Loucy (cell line): ENCODE measurements at regions not wholly inside any gene's neighbourhood (a gene's known extent, or its start where the extent isn't known, plus 50 kb on each side); places are given as distances from the start of the nearest gene placed in this dataset.

ENCODE experiments used
- H2AFZ ChIP-seq: fragments of 200-600 bp; sonication (generic); 2 replicates; pipeline ENCODE4 v1.6.0; 2016; ENCODE audit warnings: antibody characterized with exemption, mild to moderate bottlenecking, low read length, moderate library complexity
- H3F3A ChIP-seq: fragments of 200-600 bp; 2 replicates; pipeline ENCODE4 v1.6.0; 2016; ENCODE audit warnings: antibody characterized with exemption, low read depth, mild to moderate bottlenecking
- H3K27me3 ChIP-seq: fragments of 200-600 bp; sonication (generic); 2 replicates; pipeline ENCODE4 v1.6.1; 2014; ENCODE audit warnings: low read length, mild to moderate bottlenecking; ENCODE audit not compliant: insufficient read depth, poor library complexity, severe bottlenecking
- H3K36me3 ChIP-seq: fragments of 200-600 bp; sonication (generic); 2 replicates; pipeline ENCODE4 v1.6.1; 2016; ENCODE audit warnings: low read length; ENCODE audit not compliant: insufficient read depth
- H3K4me1 ChIP-seq: fragments of 200-600 bp; sonication (generic); 2 replicates; pipeline ENCODE4 v1.5.1; 2014; ENCODE audit warnings: low read length, mild to moderate bottlenecking; ENCODE audit not compliant: insufficient read depth, poor library complexity, severe bottlenecking
- H3K4me2 ChIP-seq: fragments of 200-600 bp; sonication (generic); 2 replicates; pipeline ENCODE4 v1.6.0; 2014; ENCODE audit warnings: antibody characterized with exemption, low read length, low read depth, mild to moderate bottlenecking; ENCODE audit not compliant: poor library complexity, severe bottlenecking
- H3K4me3 ChIP-seq: fragments of 200-600 bp; sonication (generic); 2 replicates; pipeline ENCODE4 v1.5.1; 2014; ENCODE audit warnings: low read length, mild to moderate bottlenecking, mixed read lengths; ENCODE audit not compliant: poor library complexity, severe bottlenecking
- H3K79me2 ChIP-seq: fragments of 200-600 bp; sonication (generic); 2 replicates; pipeline ENCODE4 v1.6.1; 2014; ENCODE audit warnings: low read length; ENCODE audit not compliant: insufficient read depth
- H3K9ac ChIP-seq: fragments of 200-600 bp; sonication (generic); 2 replicates; pipeline ENCODE4 v1.6.0; 2014; ENCODE audit warnings: mild to moderate bottlenecking, low read depth, low read length, moderate library complexity; ENCODE audit not compliant: poor library complexity, severe bottlenecking
- H3K9me2 ChIP-seq: fragments of 200-600 bp; sonication (generic); replicated peaks from 2 replicates; pipeline ENCODE4 v1.6.1; 2016; ENCODE audit warnings: low read depth, low read length, mixed read lengths
- H3K9me3 ChIP-seq: fragments of 200-600 bp; sonication (generic); 2 replicates; pipeline ENCODE4 v1.6.1; 2014; ENCODE audit warnings: mild to moderate bottlenecking, antibody characterized with exemption, low read length, low read depth; ENCODE audit not compliant: insufficient read depth
- H4K20me1 ChIP-seq: fragments of 200-600 bp; sonication (generic); 2 replicates; pipeline ENCODE4 v1.6.0; 2014; ENCODE audit warnings: antibody characterized with exemption, low read length, mild to moderate bottlenecking; ENCODE audit not compliant: insufficient read depth, poor library complexity, severe bottlenecking
- EZH2phosphoT487 ChIP-seq: fragments of 200-600 bp; IDR thresholded peaks from 2 replicates; pipeline ENCODE4 v1.6.1; 2018; ENCODE audit warnings: antibody characterized with exemption, mild to moderate bottlenecking, moderate library complexity, borderline replicate concordance
- TF ChIP-seq, protein P1 (sequence below): fragments of 200-600 bp; sonication (generic); conservative IDR thresholded peaks from 2 replicates; pipeline ENCODE4 v1.5.1; 2014; ENCODE audit warnings: mild to moderate bottlenecking, antibody characterized with exemption, low read length

DNA sequence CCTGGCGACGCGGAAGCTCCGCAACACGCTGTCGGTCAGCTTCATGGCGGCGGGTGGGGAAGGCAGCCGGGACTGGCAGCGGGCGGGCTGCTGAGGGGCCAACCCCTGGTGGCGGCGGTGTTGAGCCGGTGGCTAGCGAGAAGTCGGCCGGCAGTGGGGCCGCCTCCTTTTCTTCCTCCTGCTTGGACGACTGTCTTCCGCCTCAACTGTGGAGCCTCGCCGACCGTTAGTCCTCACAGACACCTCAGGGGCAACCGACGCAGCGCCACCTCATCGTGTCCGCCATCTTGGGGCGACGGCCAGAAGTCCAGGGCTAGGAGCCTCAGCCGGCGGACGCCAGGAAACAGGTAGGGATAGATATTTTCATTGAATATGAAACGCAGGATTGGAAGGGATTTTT lies 875.1 kb downstream of the NSUN3 start:
- no peak overlapping the region for H2AFZ ChIP-seq

DNA sequence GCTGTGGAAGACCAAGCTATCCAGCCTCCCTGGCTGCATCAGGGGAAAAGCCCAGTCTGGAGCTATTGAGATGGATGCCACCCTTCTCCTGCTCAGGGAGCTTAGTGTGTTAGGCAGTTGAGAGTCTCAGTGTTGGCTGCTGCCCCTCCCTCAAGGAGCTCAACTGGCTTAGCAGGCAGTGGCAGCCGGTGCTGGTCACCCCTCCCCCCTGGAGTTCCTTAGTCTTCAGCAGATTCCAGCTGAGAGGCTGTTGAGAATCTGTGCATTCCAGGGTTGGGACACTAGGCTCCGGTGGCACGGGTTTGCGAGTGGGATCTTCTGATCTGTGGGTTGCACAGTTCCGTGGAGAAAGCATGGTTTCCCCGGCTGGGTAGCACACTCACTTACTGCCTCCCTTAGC lies 883.8 kb downstream of the NSUN3 start:
- H3K9me3 ChIP-seq, result no peaks in the 10 kb centered on the region
- H3K27me3 ChIP-seq, result no peaks in the 10 kb centered on the region
- no peaks in the 10 kb centered on the region for H3K79me2 ChIP-seq
- no peaks in the 10 kb centered on the region for H4K20me1 ChIP-seq
- no peak overlapping the region for H2AFZ ChIP-seq
- H3K9ac ChIP-seq, result no peak overlapping the region
- TF ChIP-seq, protein P1, sequence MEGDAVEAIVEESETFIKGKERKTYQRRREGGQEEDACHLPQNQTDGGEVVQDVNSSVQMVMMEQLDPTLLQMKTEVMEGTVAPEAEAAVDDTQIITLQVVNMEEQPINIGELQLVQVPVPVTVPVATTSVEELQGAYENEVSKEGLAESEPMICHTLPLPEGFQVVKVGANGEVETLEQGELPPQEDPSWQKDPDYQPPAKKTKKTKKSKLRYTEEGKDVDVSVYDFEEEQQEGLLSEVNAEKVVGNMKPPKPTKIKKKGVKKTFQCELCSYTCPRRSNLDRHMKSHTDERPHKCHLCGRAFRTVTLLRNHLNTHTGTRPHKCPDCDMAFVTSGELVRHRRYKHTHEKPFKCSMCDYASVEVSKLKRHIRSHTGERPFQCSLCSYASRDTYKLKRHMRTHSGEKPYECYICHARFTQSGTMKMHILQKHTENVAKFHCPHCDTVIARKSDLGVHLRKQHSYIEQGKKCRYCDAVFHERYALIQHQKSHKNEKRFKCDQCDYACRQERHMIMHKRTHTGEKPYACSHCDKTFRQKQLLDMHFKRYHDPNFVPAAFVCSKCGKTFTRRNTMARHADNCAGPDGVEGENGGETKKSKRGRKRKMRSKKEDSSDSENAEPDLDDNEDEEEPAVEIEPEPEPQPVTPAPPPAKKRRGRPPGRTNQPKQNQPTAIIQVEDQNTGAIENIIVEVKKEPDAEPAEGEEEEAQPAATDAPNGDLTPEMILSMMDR, result no peak
- no peak for TF ChIP-seq EZH2phosphoT487
- no peaks in the 10 kb centered on the region for H3K4me1 ChIP-seq
- H3F3A ChIP-seq, result no peaks in the 10 kb centered on the region
- no peaks in the 10 kb centered on the region for H3K9me2 ChIP-seq
- H3K36me3 ChIP-seq, result no peaks in the 10 kb centered on the region
- H3K4me2 ChIP-seq, result no peak overlapping the region
- no peak overlapping the region for H3K4me3 ChIP-seq

More for the DNA sequence above, 875.1 kb downstream of the NSUN3 start:
- Histone ChIP-seq H3K9ac (no peak overlapping the region), H3F3A (no peaks in the 10 kb centered on the region), H3K4me3 (no peak overlapping the region), H3K4me2 (no peak overlapping the region), H3K36me3 (no peaks in the 10 kb centered on the region), H3K79me2 (no peaks in the 10 kb centered on the region), H3K4me1 (no peaks in the 10 kb centered on the region), H3K27me3 (no peaks in the 10 kb centered on the region), H4K20me1 (no peaks in the 10 kb centered on the region), H3K9me3 (no peaks in the 10 kb centered on the region), H3K9me2 (no peaks in the 10 kb centered on the region)
- TF ChIP-seq EZH2phosphoT487, result no peak
- TF ChIP-seq, protein P1, result no peak

DNA sequence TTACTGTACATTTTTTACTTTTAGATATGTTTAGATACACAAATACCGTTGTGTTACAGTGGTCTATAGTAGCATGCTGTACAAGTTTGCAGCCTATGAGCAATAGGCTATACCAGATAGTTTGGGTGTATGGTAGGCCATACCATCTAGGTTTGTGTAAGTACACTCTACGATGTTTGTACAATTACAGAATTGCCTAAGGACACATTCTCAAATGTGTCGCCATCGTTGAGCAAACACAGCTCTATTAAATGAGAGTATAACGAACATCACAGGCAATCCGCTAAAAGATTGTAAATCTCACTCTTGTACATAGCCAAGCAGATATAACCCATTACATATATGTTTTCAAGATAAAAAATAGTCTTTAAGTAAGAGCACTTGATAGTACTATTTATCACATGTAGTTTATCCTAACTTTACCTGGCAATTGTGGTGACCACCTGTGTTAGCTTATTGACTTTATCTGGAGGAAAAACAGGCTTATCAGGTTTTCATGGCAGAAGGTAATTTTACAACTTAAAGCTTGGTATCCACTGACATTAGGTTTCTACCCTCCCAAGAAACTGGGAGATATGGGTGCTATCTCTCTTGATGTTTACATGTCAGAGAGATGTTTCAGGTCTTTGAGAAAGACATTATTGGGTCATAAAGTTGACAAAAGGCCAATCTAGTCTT lies 898.7 kb downstream of the NSUN3 start:
- H3K36me3 ChIP-seq, result no peaks in the 10 kb centered on the region
- H3K9ac ChIP-seq, result no peak overlapping the region
- TF ChIP-seq, protein P1, result no peak
- TF ChIP-seq EZH2phosphoT487, result no peak
- H3K27me3 ChIP-seq, result no peaks in the 10 kb centered on the region
- no peak overlapping the region for H3K4me2 ChIP-seq
- no peaks in the 10 kb centered on the region for H3K4me1 ChIP-seq
- no peaks in the 10 kb centered on the region for H3K79me2 ChIP-seq
- no peaks in the 10 kb centered on the region for H4K20me1 ChIP-seq
- H3F3A ChIP-seq, result no peaks in the 10 kb centered on the region
- no peaks in the 10 kb centered on the region for H3K9me2 ChIP-seq
- H2AFZ ChIP-seq, result no peak overlapping the region
- no peak overlapping the region for H3K4me3 ChIP-seq
- H3K9me3 ChIP-seq, result no peaks in the 10 kb centered on the region
